Hepatocyte (in vitro differentiated cells): ENCODE measurements at regions not wholly inside any gene's neighbourhood (a gene's known extent, or its start where the extent isn't known, plus 50 kb on each side); places are given as distances from the start of the nearest gene placed in this dataset.
"Not testable (repeated sequence)": the region's sequence is repeated elsewhere in the genome, so short reads cannot be mapped to it uniquely, and the experiment has no call there.

Experiments used
- EZH2 ChIP-seq: fragments of 200-600 bp; sonication (generic); IDR thresholded peaks from 2 replicates; pipeline ENCODE4 v1.6.1; 2016; ENCODE audit warnings: antibody characterized with exemption, mild to moderate bottlenecking, borderline replicate concordance
- EZH2phosphoT487 ChIP-seq: fragments of 200-600 bp; sonication (generic); IDR thresholded peaks from one replicate; pipeline ENCODE4 v1.6.1; 2018; ENCODE audit warnings: antibody characterized with exemption, mild to moderate bottlenecking, low read depth, moderate library complexity; ENCODE audit not compliant: unreplicated experiment, severe bottlenecking
- TF ChIP-seq, protein P1 (sequence below): fragments of 200-600 bp; sonication (generic); IDR thresholded peaks from 2 replicates; pipeline ENCODE4 v1.5.1; 2016; ENCODE audit warnings: antibody characterized with exemption, mild to moderate bottlenecking; ENCODE audit not compliant: poor library complexity

DNA sequence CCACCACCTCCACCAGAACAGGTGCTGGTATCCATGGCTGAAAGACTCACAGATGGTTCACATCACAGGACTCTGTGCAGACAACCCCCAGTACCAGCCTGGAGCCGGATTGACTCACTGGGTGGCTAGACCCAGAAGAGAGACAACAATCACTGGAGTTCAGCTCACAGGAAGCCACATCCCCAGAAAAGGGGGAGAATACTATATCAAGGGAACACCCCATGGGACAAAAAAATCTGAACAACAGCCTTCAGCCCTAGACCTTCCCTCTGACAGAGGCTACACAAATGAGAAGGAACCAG, 59.4 kb upstream of the MED14 start:
- TF ChIP-seq, protein P1, sequence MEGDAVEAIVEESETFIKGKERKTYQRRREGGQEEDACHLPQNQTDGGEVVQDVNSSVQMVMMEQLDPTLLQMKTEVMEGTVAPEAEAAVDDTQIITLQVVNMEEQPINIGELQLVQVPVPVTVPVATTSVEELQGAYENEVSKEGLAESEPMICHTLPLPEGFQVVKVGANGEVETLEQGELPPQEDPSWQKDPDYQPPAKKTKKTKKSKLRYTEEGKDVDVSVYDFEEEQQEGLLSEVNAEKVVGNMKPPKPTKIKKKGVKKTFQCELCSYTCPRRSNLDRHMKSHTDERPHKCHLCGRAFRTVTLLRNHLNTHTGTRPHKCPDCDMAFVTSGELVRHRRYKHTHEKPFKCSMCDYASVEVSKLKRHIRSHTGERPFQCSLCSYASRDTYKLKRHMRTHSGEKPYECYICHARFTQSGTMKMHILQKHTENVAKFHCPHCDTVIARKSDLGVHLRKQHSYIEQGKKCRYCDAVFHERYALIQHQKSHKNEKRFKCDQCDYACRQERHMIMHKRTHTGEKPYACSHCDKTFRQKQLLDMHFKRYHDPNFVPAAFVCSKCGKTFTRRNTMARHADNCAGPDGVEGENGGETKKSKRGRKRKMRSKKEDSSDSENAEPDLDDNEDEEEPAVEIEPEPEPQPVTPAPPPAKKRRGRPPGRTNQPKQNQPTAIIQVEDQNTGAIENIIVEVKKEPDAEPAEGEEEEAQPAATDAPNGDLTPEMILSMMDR, result not testable (repeated sequence)
- TF ChIP-seq EZH2, EZH2phosphoT487: not testable (repeated sequence)
